ENCODE measurements at regions not wholly inside any gene's neighbourhood (a gene's known extent, or its start where the extent isn't known, plus 50 kb on each side); places are given as distances from the start of the nearest gene placed in this dataset.

GRCh38 chr3:135473449-135473848 is 492.1 kb upstream of the PPP2R3A start:
- DNase-seq (ENCODE audit: low read depth): no peak

- DNase-seq (ENCODE audit: low read depth): no peak
These were observed 478.3 kb upstream of the PPP2R3A start for GRCh38 chr3:135487261-135487660.

DNA sequence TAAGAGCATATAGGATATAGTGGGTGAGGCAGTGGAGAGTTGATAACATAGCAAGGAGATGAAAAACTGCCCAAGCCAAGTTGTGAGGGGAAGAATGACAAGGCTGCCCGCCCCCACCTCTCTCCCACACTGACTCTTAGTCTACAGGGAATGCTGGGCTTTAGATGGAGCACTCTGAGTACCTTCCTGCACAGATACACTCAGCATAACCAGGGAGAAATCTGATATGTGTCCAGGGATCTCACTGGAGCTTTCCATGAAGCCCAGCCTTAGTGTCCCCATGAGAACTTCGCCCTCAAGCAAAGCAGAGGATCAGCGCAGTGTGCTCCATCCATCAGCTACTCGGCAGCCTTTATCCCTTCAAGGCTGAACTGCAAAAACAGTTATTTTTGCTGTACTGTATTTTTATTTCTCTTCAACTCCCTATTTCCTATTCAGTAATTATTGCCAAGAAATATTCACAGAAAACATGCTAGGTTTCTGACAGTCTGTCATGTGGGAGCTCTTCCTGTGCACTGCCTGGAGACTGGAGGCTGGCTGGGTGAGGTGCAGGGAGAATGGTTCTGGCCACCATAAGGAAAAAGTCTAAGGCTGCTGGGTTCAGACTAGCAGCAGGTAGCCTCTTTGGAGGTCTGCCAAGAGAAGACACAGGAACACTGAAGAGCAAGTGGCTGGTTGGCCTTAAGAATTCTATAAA is 475.2 kb upstream of the PPP2R3A start:
- no peak for DNase-seq (ENCODE audit: low read depth)

DNA sequence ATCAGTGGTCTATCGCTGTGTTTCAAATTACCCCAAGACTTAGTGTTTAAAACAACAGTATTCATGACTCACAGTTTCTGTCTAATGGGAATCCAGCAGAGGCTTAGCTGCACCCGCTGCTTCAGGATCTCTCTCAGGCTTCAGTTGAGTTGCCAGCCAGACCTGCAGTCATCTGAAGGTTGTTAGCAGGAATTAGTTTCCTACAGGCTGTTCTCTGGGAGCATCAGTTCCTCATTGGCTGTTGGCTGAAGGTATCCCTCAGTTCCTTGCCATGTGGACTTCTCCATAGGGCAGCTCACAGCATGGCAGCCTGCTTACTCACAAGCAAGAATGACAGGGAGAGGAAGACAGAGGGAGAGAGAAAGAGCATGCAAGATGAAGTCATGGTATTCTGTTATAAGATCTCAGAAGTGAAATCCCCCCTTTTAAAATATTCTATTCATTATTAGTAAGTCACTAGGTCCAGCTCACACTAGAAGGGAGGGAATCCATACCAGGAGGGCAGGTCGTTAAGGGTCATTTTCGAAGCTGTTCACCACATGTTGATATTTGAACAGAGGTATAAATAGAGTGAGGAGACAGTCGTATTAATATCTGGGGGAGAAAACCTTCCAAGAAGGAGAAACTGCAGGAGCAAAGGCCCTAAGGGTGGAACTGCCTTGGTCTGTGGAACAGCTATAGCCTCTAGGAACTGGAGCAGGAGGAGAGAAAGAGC is 473.9 kb upstream of the PPP2R3A start:
- DNase-seq (ENCODE audit: low read depth): no peak

GRCh38 chr3:135495891-135496290 is 469.6 kb upstream of the PPP2R3A start:
- DNase-seq (ENCODE audit: low read depth): no peak

- no peak for DNase-seq (ENCODE audit: low read depth)
These were observed 467.5 kb upstream of the PPP2R3A start for GRCh38 chr3:135497979-135498378.

DNA sequence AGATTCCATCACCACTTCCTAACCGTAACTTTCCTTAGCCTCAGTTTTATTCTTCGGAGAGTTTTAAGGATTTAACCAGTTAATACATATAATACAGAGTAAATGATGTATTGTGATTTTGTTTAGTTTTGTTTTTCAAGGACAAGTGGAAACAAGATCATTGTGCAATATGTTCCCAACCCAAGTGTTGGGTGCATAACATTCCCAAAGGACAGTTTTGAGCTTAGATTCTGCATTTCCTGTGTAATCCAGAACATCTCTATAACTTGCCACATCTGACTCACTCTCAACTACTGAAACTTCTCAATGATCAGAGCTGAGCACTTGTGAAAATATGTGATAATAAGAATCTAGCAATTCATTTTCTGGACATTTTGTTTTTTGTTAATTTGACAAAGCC is 466.1 kb upstream of the PPP2R3A start:
- DNase-seq (ENCODE audit: low read depth): no peak

DNA sequence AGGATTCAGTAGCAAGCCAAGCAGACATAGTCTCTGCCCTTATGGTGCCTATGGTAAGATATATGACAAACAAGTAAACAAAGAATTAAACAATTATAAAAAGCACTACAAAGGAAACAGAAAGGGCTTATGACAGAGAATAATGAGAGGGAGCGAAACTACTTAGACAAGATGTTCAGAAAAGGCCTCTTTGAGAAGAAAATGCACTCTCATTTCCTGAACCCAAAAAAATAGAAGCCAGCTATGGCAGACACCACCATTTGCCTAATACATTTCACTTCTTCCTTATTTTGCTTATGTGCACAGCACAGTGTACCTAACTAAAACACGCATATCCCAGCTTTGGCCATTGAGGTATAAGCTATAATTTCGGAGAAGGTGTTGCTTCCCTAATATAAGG is 465.5 kb upstream of the PPP2R3A start:
- no peak for DNase-seq (ENCODE audit: low read depth)

GRCh38 chr3:135503065-135503759 is 462.3 kb upstream of the PPP2R3A start:
- DNase-seq (ENCODE audit: low read depth): no peak

GRCh38 chr3:135503760-135504686 is 461.5 kb upstream of the PPP2R3A start:
- DNase-seq (ENCODE audit: low read depth): peak; percentile 68

DNA sequence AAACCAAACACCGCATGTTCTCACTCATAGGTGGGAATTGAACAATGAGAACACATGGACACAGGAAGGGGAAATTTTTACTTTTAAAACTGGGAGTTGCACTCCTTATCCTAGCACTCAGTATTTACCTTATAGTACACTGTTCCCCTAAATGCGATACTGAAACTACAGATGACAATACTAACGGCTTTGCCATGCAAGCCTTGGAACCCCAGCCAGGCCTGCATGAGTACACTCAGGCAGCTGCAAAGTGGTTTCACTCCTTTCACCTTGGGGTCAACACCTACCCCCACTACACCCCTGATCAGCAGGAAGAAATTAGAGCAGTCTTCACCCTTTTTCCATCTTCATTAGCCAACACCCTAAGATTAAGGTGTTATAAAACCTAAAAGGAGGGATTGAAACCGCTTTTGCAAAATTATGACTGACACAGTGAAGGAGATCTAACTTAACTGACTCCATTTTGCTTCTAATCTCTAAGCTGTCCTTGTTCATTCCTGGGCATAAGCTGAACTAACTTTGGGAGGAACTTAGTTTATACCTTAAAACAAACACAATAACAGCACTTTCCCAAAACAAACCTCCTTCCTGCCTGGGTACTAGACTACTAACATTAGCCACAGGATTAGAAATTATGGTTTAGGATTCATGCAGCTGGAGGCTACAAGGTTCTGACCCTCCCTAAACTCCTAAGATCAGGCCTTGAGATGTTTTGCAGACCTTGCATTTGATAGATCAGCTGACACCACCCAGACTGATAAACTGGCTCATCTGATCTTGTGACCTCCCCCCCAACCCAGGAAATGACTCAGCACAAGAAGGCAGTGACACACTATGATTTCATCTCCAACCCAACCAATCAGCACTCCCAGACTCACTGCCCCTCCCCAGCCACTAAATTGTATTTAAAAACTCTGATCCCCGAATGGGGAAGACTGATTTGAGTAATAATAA is 452.1 kb upstream of the PPP2R3A start:
- peak; percentile 63 for DNase-seq (ENCODE audit: low read depth)

DNA sequence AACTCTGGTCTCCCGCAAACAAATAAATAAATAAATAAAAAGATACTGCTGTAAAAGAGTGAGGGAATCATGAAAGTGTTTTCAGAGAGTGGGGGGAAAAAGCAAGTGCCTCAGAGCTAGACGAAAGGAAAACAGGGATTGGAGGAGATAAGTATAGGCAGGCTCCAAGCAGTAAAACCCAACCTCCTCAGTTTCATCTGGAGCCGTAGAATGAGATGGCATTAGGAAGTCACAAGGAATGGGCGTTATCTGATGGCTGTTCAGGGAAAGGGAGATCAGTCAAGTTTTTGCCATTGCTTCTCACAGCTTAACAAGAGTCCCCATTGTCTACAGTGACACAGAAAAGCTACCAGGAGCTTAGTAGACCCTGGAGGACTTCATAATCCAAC is 451.5 kb upstream of the PPP2R3A start:
- peak; percentile 0 for DNase-seq (ENCODE audit: low read depth)

DNA sequence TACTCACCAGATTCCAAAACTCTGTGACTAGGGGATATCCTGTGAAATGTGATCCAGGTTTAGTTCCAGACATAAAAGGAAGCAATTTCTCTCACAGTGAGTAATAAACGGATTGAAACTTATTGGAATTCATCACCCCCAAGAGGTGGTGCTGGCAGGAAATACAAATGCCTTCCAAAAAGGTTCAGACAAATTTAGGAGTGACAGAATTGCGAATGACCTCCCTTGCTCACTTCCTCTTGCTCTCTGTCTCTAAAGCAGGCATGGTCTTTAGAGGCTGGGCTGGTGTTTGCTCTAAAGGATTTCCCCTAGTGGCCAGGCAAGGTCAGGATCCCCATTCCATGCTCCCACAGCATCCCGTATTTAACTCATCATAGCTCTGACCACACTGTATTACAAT is 449.4 kb upstream of the PPP2R3A start:
- DNase-seq (ENCODE audit: low read depth): peak; percentile 36

GRCh38 chr3:135528413-135529015 is 437.0 kb upstream of the PPP2R3A start:
- DNase-seq (ENCODE audit: low read depth): no peak

DNA sequence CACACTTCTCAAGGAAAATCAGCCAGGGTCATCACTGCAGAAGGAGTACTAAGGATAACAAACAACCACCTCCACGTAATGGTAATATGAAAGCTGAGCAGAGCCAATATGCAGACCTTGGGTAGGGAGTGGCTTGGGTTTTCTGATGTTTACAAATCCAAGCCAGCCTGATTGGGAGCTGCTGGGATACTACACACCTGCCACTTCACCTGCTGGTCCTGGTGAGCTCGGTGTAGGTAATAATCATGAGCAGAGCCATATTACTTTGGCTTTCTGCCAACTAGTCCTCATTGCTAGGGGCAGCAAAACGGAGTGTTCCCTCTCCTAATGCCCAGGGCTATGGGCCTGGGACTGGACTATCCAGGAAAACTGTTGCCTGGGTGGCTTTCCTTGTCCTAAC is 433.5 kb upstream of the PPP2R3A start:
- DNase-seq (ENCODE audit: low read depth): no peak

DNA sequence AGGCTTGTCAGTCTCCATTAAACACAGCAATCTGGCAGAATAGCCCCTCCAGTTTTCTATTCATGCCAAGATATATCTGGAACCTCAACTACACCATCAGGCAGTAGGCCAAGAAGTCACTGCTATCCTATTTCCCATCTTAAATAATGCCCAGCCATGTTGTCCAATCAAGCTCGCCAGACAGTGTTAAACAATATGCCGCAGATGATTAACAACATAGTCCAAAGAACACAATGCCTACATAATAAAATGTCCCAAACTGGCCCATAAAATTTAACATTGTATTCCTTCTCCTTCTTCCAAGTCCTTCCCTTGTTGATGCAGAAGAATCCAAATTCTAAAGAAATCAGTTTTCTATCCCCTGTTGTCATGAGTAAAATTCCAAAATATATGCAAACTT is 427.4 kb upstream of the PPP2R3A start:
- no peak for DNase-seq (ENCODE audit: low read depth)

- DNase-seq (ENCODE audit: low read depth): no peak
These were observed 426.2 kb upstream of the PPP2R3A start for GRCh38 chr3:135539351-135539750.

DNA sequence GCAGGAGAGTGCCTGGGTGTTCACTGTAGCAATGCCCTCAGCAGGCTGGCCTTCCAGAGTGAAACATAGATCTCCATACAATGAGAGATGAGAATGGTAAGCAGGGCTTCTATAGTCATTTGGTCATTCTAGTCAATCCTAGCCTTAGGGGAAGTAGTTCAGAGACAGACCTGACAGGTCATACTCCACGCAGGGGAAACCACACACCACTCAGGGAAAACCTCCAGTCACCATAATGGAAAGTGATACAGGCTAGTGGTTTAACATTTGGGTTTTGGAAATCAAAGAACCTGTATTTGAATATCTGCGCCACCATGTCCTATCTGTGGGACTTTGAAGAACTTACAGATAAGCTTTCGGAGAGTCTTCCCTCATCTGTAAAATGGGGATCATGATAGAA is 425.7 kb upstream of the PPP2R3A start:
- no peak for DNase-seq (ENCODE audit: low read depth)

- no peak for DNase-seq (ENCODE audit: low read depth)
These were observed 415.5 kb upstream of the PPP2R3A start for GRCh38 chr3:135549928-135550494.

DNA sequence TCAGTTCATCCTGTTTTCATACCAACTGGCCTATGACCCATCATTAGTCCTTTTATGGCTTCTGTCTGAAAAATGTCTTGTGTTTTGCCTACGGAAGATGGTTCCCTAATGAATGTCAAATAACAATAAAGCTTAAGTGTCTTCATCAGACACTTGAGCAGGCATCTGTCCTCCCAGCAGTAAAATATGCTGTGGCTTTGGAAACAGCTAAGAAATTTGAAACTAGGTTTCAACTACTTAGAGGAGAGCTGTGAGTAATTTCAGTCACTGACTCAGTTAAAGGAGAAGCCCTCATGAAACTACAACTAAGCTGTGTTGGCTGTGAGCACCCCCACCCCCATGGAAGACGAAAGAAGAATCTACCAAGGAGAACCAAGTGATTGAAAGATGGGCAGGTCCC is 409.4 kb upstream of the PPP2R3A start:
- DNase-seq (ENCODE audit: low read depth): no peak
